Activated CD4-positive, CD25-positive, alpha-beta regulatory T cell treated with anti-CD3 and anti-CD28 coated beads, Interleukin-2, amount 50 U/mL, for 24 hours (primary cell): ENCODE measurements at regions not wholly inside any gene's neighbourhood (a gene's known extent, or its start where the extent isn't known, plus 50 kb on each side); places are given as distances from the start of the nearest gene placed in this dataset.

Experiments
- ATAC-seq, 2 donors: fragments of 150-1000 bp; cut with Tn5 transposase; one replicate each; pipeline ENCODE4 v1.10.0; 2021; ENCODE audit warnings: mild to moderate bottlenecking in 1 of 2, moderate library complexity in 1 of 2

DNA sequence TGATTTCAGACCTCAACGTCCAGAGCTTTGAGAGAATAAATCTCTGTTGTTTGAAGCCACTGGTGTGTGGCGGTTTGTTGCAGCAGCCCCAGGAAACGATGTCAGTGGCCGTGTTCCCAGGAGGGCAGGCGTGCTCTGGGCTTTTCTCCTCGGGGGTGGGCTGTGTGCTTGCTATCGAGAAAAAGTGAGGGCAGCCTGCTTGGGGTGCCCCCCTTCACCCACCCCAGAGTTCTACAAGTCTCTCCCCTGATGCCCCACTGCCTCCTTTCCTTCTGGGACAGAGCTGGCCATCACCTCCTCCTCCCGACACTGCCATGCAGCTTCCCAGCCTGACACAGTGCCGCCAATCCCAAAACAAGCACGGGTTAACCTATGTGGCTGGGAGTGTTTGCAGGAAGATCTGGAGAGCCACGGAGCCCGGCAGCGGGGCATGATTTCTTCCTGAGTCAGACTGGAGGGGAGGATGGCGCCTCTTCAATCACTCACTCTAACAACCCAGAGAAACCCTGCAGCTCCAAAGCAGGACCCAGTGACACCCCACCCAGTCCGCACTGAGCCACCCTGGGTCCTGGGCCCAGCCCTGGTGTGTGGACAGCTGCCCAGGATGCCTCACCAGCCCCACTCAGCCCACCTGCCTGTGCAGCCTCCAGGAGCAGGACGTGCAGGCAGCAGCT is 213.7 kb upstream of the RAB6C start:
- ATAC-seq: no peak

DNA sequence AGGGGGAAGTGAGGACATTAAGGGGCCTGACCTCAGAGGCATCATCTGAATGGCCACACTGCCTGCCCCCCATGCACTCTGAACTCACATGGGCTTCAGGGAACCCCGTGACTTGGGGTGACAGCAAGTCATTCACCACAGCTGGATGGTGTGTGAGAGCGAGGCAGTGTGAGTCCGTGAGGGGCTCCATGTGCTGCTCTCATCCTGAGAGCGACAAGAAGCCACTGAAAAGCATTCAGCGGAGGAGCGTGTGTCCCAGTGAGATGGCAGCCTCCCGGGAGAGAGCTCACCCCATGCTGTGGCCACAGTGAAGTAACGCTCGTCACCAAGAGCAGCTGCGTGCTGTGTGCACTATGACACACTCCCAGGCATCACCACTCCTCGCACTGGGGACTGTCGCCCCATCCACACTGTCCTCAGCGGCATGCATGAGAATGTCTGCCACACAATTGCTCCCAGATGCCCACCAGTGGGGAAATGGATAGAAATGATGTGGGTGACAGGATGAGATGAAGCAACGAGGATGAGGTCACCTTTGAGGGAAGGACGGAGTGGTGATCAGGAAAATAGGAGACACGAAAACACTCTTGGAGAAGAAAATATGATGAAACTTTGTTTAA is 213.0 kb upstream of the RAB6C start:
- no peak for ATAC-seq

GRCh38 chr2:129767346-129768035 is 212.0 kb upstream of the RAB6C start:
- no peak for ATAC-seq

DNA sequence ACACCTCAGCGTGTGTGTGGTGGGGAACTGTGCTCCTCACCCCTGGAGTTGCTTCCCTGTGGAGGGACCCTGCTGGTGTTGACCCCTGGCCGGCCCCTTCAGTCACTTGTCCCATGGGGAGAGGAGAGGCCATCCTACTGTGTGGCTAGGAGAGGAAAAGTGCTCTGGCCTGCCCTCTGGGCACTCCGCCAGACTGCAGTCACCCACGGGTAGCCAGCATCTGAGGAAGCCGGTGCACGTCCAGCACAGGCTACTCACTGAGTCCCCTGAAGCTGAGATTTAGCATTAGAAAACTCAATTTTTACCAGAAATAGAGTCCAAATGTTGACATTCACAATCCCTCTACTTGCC is 211.5 kb upstream of the RAB6C start:
- no peak for ATAC-seq

- ATAC-seq: no peak
These were observed 210.8 kb upstream of the RAB6C start for GRCh38 chr2:129768485-129769184.

DNA sequence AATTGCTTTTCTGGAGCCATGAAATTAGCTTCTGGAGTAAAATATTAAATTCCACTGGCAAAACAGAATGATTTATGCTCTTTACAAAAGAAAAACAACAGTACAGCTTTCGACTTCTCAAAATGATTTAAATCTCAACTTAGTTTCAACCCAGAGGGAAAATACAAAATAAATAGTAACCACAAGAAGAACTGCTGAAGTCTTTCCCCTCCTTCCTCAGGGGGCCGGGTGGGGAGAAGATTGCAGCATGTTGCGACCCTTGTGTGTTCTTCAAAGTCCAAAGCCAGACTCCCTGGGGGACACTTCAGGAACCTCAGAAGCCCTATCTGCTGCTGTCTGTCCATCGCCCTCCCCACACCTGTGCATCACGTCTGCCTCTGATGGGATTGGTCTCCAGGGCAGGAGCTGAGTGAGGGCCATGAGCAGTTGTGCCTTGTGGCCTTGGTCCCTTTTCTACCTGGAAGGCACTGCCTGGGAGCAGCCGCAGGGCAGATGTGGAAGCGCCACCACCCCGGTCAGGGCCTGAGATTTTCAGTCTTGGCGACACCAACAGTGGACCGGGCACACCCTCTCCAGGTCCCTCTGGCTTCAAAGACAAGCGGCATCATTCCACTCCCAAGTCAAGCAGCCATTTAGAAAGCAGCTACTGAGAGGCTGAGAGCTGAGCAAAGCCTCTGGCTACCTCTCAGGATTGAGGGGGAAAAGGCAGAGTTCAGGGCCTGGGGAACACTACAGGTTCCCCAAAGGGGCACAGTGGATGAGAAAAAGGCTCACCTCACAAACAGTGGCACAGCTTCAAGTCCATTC is 210.1 kb upstream of the RAB6C start:
- ATAC-seq: no peak

- no peak for ATAC-seq
These were observed 207.9 kb upstream of the RAB6C start for GRCh38 chr2:129771418-129772189.

DNA sequence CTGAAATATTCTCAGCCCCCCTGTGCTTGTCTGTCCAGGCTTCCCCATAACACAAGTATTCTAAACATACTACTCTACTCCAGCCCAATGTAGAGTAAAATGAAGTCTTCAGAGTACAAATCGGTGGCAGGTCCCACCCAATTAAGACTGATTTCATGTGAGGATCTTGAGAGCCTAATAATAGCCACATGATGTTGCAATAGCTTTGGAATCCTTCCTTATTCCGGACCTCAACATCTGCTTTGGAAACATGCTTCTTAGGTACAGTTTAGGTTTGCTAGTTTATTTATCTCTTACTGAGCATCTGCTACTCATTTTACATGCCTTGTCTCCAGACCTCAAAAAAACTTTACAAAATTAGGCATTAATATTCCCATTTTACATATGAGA is 207.3 kb upstream of the RAB6C start:
- no peak for ATAC-seq

- no peak for ATAC-seq
These were observed 203.4 kb upstream of the RAB6C start for GRCh38 chr2:129775952-129776653.

DNA sequence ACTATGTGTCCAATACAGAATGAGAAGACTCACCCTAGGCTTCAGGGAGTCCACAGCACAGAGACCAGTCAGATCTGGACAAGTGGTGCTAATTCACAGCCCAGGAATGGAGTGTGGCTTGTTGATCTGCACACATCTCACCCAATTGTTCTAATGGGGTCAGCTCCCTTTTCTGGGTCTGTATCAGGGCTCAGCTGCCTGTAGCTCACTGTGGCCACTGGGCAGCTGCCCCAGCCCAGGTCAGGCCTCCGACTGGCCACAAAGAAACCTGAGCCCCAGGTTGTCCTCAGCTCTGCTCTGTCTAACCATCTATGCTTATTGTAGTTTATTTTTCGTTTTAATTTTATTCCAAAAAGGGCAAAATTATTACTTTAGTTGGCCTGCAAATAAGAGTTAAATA is 202.3 kb upstream of the RAB6C start:
- ATAC-seq: no peak

GRCh38 chr2:129777762-129778583 is 201.5 kb upstream of the RAB6C start:
- no peak for ATAC-seq

DNA sequence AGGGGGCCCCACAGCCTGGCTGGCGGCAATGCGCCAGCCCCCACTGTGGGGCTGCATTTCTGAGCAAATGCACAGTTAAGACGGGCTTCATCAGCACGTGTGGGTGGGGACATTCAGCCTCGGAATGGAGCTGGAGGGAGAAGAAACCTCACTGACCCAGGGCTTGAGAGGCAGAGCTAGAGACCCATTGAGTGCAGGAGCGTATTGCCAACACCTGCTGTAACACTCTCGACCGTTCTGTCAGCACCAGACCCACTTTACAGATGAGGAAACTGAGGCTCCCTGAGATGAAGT is 200.9 kb upstream of the RAB6C start:
- no peak for ATAC-seq

GRCh38 chr2:129779783-129780182 is 199.7 kb upstream of the RAB6C start:
- ATAC-seq: no peak

- no peak for ATAC-seq
These were observed 198.9 kb upstream of the RAB6C start for GRCh38 chr2:129780316-129781270.

GRCh38 chr2:129781749-129782632 is 197.5 kb upstream of the RAB6C start:
- no peak for ATAC-seq

DNA sequence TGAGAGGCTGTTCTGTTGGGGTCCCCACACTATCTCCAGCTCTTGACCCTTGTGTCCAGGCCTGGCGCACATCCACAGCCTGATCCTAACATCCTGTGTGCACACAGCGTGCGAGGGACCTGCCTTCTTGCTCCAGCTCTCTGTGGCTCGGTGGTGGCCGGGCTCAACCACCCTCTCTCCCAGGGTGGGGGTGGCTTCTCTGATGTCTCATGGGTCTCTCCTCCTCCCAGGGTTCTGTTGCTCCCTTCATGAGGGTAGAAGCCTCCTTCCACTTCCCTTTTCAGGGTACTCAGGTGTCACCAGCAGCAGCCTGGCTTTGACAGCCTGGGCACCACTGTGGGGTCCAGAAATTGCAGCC is 196.9 kb upstream of the RAB6C start:
- ATAC-seq: no peak

- ATAC-seq: no peak
These were observed 195.0 kb upstream of the RAB6C start for GRCh38 chr2:129784486-129784885.

- ATAC-seq: no peak
These were observed 187.8 kb upstream of the RAB6C start for GRCh38 chr2:129791712-129792111.
